H1 (cell line): ENCODE measurements at regions not wholly inside any gene's neighbourhood (a gene's known extent, or its start where the extent isn't known, plus 50 kb on each side); places are given as distances from the start of the nearest gene placed in this dataset.

Experiments used
- CTCF ChIA-PET: fragments of 300-600 bp; sonication (Branson Sonifier 250); formaldehyde crosslinking; loops from one replicate; lab custom pipeline; 2021; ENCODE audit not compliant: partially characterized antibody; lab: Charles Lee
- POLR2A ChIA-PET: fragments of 300-600 bp; sonication (Branson Sonifier 250); formaldehyde crosslinking; loops from one replicate; lab custom pipeline; 2021; ENCODE audit warnings: inconsistent platforms; ENCODE audit not compliant: partially characterized antibody; lab: Charles Lee
- DNase-seq, 2 experiments: peaks; one replicate each; pipeline versions ENCODE4 v3.0.0 to v3.0.0-alpha.2; 2010 to 2022; ENCODE audit warnings: low spot score in 2 of 2, low read depth in 1 of 2, mixed read lengths in 1 of 2
- FAIRE-seq: peaks from 2 replicates; lab custom pipeline; 2011; peaks lifted over from hg19 to GRCh38; lab: Jason Lieb, UNC
- H2AFZ ChIP-seq: 2 replicates; pipeline ENCODE4 v1.8.1; 2012; ENCODE audit warnings: low read length, inconsistent platforms
- H2AK5ac ChIP-seq: 2 replicates; pipeline ENCODE4 v1.6.1; 2013; ENCODE audit warnings: low read depth, low read length
- H2BK120ac ChIP-seq: replicated peaks from 2 replicates; pipeline ENCODE3; 2013; ENCODE audit warnings: low read depth, low read length, inconsistent platforms
- H2BK12ac ChIP-seq: 2 replicates; pipeline ENCODE4 v1.6.1; 2013; ENCODE audit warnings: low read depth, low read length
- H2BK15ac ChIP-seq: 2 replicates; pipeline ENCODE4 v1.6.1; 2013; ENCODE audit warnings: low read length
- H2BK20ac ChIP-seq: 2 replicates; pipeline ENCODE4 v1.6.1; 2013; ENCODE audit warnings: low read length
- H2BK5ac ChIP-seq: 2 replicates; pipeline ENCODE4 v1.6.1; 2013; ENCODE audit warnings: low read depth, low read length
- H3K14ac ChIP-seq: 2 replicates; pipeline ENCODE4 v1.6.1; 2013; ENCODE audit warnings: inconsistent platforms; ENCODE audit not compliant: insufficient read length
- H3K18ac ChIP-seq: 2 replicates; pipeline ENCODE4 v1.6.1; 2013; ENCODE audit warnings: low read length; ENCODE audit errors: extremely low read depth
- H3K23ac ChIP-seq: 2 replicates; pipeline ENCODE4 v1.6.1; 2013; ENCODE audit warnings: inconsistent platforms; ENCODE audit not compliant: insufficient read length
- H3K23me2 ChIP-seq: 2 replicates; pipeline ENCODE4 v1.6.1; 2013; ENCODE audit warnings: low read depth, low read length
- H3K27ac ChIP-seq: 2 replicates; pipeline ENCODE4 v1.6.1; 2011; ENCODE audit warnings: low read depth, low read length, inconsistent platforms
- H3K27me3 ChIP-seq, 4 experiments: replicated peaks in 1 of 4; 1 replicate in 1 of 4; 2 replicates in 3 of 4; pipeline versions ENCODE4 v1.6.1 to v1.8.1; 2011 to 2013; ENCODE audit warnings: low read length in 3 of 4, mild to moderate bottlenecking in 3 of 4, inconsistent platforms in 2 of 4, mixed read lengths in 2 of 4, moderate library complexity in 1 of 4; ENCODE audit not compliant: control insufficient read depth in 3 of 4, insufficient read depth in 3 of 4; ENCODE audit errors: extremely low read depth in 1 of 4
- H3K36me3 ChIP-seq, 4 experiments: 2 replicates each; pipeline versions ENCODE4 v1.6.1 to v1.8.1; 2011 to 2013; ENCODE audit warnings: mild to moderate bottlenecking in 4 of 4, low read length in 3 of 4, moderate library complexity in 2 of 4, control low read depth in 1 of 4, inconsistent platforms in 1 of 4; ENCODE audit not compliant: insufficient read depth in 4 of 4, control insufficient read depth in 2 of 4
- H3K4ac ChIP-seq: replicated peaks from 2 replicates; pipeline ENCODE3; 2013; ENCODE audit warnings: low read length, low read depth, mixed read lengths, inconsistent platforms; ENCODE audit not compliant: insufficient read length
- H3K4me1 ChIP-seq, 4 experiments: replicated peaks in 1 of 4; 1 replicate in 1 of 4; 2 replicates in 3 of 4; pipeline versions ENCODE4 v1.6.1 to v1.8.1; 2011 to 2013; ENCODE audit warnings: low read length in 3 of 4, inconsistent platforms in 2 of 4, mixed read lengths in 1 of 4; ENCODE audit not compliant: insufficient read depth in 4 of 4, control insufficient read depth in 3 of 4
- H3K4me2 ChIP-seq, 2 experiments: 2 replicates each; pipeline versions ENCODE4 v1.6.1 to v1.8.1; 2011 to 2013; ENCODE audit warnings: low read depth in 2 of 2, low read length in 2 of 2, control low read depth in 1 of 2, inconsistent platforms in 1 of 2, mild to moderate bottlenecking in 1 of 2; ENCODE audit not compliant: insufficient read depth in 1 of 2
- H3K4me3 ChIP-seq, 4 experiments: fragments of 200-600, 300-600 bp in 1 of 4; sonication (generic), shearing (Covaris generic), sonication (Bioruptor Twin) in 1 of 4; 2 replicates each; pipeline versions ENCODE4 v1.5.1 to v1.8.1; 2011 to 2016; ENCODE audit warnings: low read length in 4 of 4, low read depth in 3 of 4, control low read depth in 2 of 4, inconsistent platforms in 2 of 4, mild to moderate bottlenecking in 2 of 4, mixed read lengths in 1 of 4, moderate library complexity in 1 of 4; ENCODE audit not compliant: insufficient read depth in 2 of 4; ENCODE audit errors: extremely low read depth in 1 of 4
- H3K56ac ChIP-seq: replicated peaks from 2 replicates; pipeline ENCODE3; 2013; ENCODE audit warnings: low read depth, mild to moderate bottlenecking, mixed read lengths, low read length, inconsistent platforms; ENCODE audit not compliant: insufficient read length
- H3K79me1 ChIP-seq: 2 replicates; pipeline ENCODE4 v1.6.1; 2013; ENCODE audit warnings: low read depth, low read length, control low read depth
- H3K79me2 ChIP-seq, 2 experiments: 2 replicates each; pipeline versions ENCODE4 v1.6.1 to v1.8.1; 2012 to 2013; ENCODE audit warnings: low read length in 2 of 2, mild to moderate bottlenecking in 2 of 2, inconsistent platforms in 1 of 2; ENCODE audit not compliant: insufficient read depth in 2 of 2, control insufficient read depth in 1 of 2
- H3K9ac ChIP-seq, 4 experiments: replicated peaks in 1 of 4; 1 replicate in 1 of 4; 2 replicates in 3 of 4; pipeline versions ENCODE4 v1.6.1 to v1.8.1; 2011 to 2013; ENCODE audit warnings: low read depth in 3 of 4, low read length in 3 of 4, control low read depth in 2 of 4, mild to moderate bottlenecking in 2 of 4, moderate library complexity in 2 of 4, inconsistent platforms in 1 of 4; ENCODE audit errors: extremely low read depth in 1 of 4
- H3K9me3 ChIP-seq, 2 experiments: 2 replicates each; pipeline versions ENCODE4 v1.6.1 to v1.8.1; 2012 to 2013; ENCODE audit warnings: mild to moderate bottlenecking in 2 of 2, moderate library complexity in 2 of 2, control low read depth in 1 of 2, inconsistent platforms in 1 of 2, low read depth in 1 of 2, low read length in 1 of 2, mixed read lengths in 1 of 2; ENCODE audit not compliant: insufficient read depth in 2 of 2
- H4K20me1 ChIP-seq, 2 experiments: replicated peaks in 1 of 2; 2 replicates each; pipeline versions ENCODE3 to v1.8.1; 2011 to 2013; ENCODE audit warnings: inconsistent platforms in 2 of 2, low read length in 2 of 2, mild to moderate bottlenecking in 1 of 2; ENCODE audit not compliant: insufficient read depth in 2 of 2, control insufficient read depth in 1 of 2
- H4K5ac ChIP-seq: 2 replicates; pipeline ENCODE4 v1.6.1; 2013; ENCODE audit warnings: low read length, low read depth, mixed read lengths, inconsistent platforms; ENCODE audit not compliant: insufficient read length
- H4K8ac ChIP-seq: 2 replicates; pipeline ENCODE4 v1.8.0; 2013; ENCODE audit warnings: mild to moderate bottlenecking, moderate library complexity, low read length, inconsistent platforms; ENCODE audit not compliant: insufficient read depth; ENCODE audit errors: extremely low read depth
- H4K91ac ChIP-seq: replicated peaks from 2 replicates; pipeline ENCODE3; 2013; ENCODE audit warnings: low read length, mixed read lengths, inconsistent platforms; ENCODE audit not compliant: insufficient read length
- BACH1 ChIP-seq: IDR thresholded peaks from 2 replicates; pipeline ENCODE4 v1.6.1; 2012; ENCODE audit warnings: low read length, improper control_type of control experiment
- MAFK ChIP-seq: IDR thresholded peaks from 2 replicates; pipeline ENCODE4 v1.6.1; 2012; ENCODE audit warnings: low read depth, mild to moderate bottlenecking, improper control_type of control experiment, low read length
- RAD21 ChIP-seq, 2 experiments: IDR thresholded peaks in 1 of 2; conservative IDR thresholded peaks in 1 of 2; 2 replicates each; pipeline ENCODE4 v1.6.1; 2011; ENCODE audit warnings: low read depth in 2 of 2, low read length in 2 of 2, improper control_type of control experiment in 1 of 2, inconsistent platforms in 1 of 2, mild to moderate bottlenecking in 1 of 2, moderate library complexity in 1 of 2
- TAF7 ChIP-seq: optimal IDR thresholded peaks from 2 replicates; pipeline ENCODE3; 2011; ENCODE audit warnings: low read depth, mild to moderate bottlenecking, inconsistent platforms, low read length, moderate library complexity, borderline replicate concordance
- TEAD4 ChIP-seq: IDR thresholded peaks from 2 replicates; pipeline ENCODE4 v1.6.1; 2012; ENCODE audit warnings: low read depth, low read length, inconsistent platforms, mixed read lengths
- WGBS, 2 experiments: shearing (Covaris generic) in 1 of 2; methylation state at CpG; one replicate each; pipeline versions ENCODE4 v1.1.6 to v1.1.7; 2013 to 2015; ENCODE audit warnings: low lambda C conversion rate in 2 of 2, mixed read lengths in 2 of 2, inconsistent platforms in 1 of 2, low coverage in 1 of 2, missing lambda C conversion rate in 1 of 2; ENCODE audit not compliant: insufficient replicate concordance in 2 of 2, insufficient coverage in 1 of 2, insufficient read length in 1 of 2; ENCODE audit errors: extremely low coverage in 1 of 2, missing lambda C conversion rate in 1 of 2; 5-methylcytosine and 5-hydroxymethylcytosine counted together

GRCh38 chr2:124995185-124995912 lies 970.3 kb downstream of the CNTNAP5 start:
- H3K9me3 ChIP-seq: 0 out of 4 replicates have a peak, but pooled peaks cover 0 to 3% of the 10 kb centered on the region in 2 experiments
- peak overlapping the region; percentile 37; the same call in 1 of the 2 replicates for H2BK5ac ChIP-seq
- no peak overlapping the region for H3K56ac ChIP-seq
- H3K4me1 ChIP-seq: peaks cover 5 to 29% (median 19%) of the 10 kb centered on the region in 4 experiments; a peak in 4 of 7 replicates
- H4K91ac ChIP-seq: peak overlapping the region; percentile 89
- H4K20me1 ChIP-seq: no peaks in the 10 kb centered on the region
- 55% methylated on average over 6 of the region's 6 CpGs; no CpG with 5 or more reads in 1 of the 2 experiments for WGBS, 2 experiments
- no peak overlapping the region; the same call in 1 of the 2 replicates for H2AK5ac ChIP-seq
- CTCF ChIA-PET: interaction anchor here (1.0 to 1.2 kb wide), 2 partner anchors 9 to 65 kb away, joined by 3 to 6 read pairs; no protein-coding TSS in a partner anchor
- no peak overlapping the region for H2BK15ac ChIP-seq
- no peaks in the 10 kb centered on the region for H3K27me3 ChIP-seq
- FAIRE-seq: peak; percentile 50
- no peak overlapping the region for H3K27ac ChIP-seq
- H3K18ac ChIP-seq: no peak overlapping the region; the same call in 1 of the 2 replicates
- H3K23me2 ChIP-seq: no peaks in the 10 kb centered on the region; the same call in 1 of the 2 replicates
- peak overlapping the region; percentile 82 for H3K4ac ChIP-seq
- H3K23ac ChIP-seq: no peak overlapping the region
- H3K79me2 ChIP-seq: no peaks in the 10 kb centered on the region
- peak overlapping the region; percentile 44 for H4K5ac ChIP-seq
- H2BK120ac ChIP-seq: peak overlapping the region; percentile 99
- H3K36me3 ChIP-seq: peaks cover 0 to 2% (median 0%) of the 10 kb centered on the region in 4 experiments; a peak in 2 of 8 replicates
- H3K9ac ChIP-seq: no peak overlapping the region
- peak overlapping the region in 1 of 4 experiments; percentile 2; a peak in 1 of 8 replicates for H3K4me3 ChIP-seq
- H2AFZ ChIP-seq: no peak overlapping the region
- POLR2A ChIA-PET: no interaction called here
- H4K8ac ChIP-seq: no peak overlapping the region
- peak in 1 of 2 experiments; percentile 45 for DNase-seq
- H3K4me2 ChIP-seq: no peak overlapping the region; a peak in 1 of 4 replicates
- H3K14ac ChIP-seq: no peak overlapping the region
- H3K79me1 ChIP-seq: no peaks in the 10 kb centered on the region
- H2BK12ac ChIP-seq: no peak overlapping the region; the same call in 1 of the 2 replicates
- H2BK20ac ChIP-seq: 0 out of 2 replicates have a peak overlapping the region, but pooled peaks have one; percentile 17
- TF ChIP-seq RAD21 (IDR thresholded peaks at IDR 0.05 in 1 of 2, conservative IDR thresholded peaks at IDR 0.05 in 1 of 2; ENCODE audit: low read depth in 2 of 2, low read length in 2 of 2) (0 out of 4 replicates have a peak, but pooled peaks of 1 of the 2 experiments have one; percentile 3), TEAD4 (no peak), BACH1 (peak; percentile 73), TAF7 (no peak), MAFK (peak; percentile 53; the same call in 1 of the 2 replicates)
